ENCODE measurements at regions not wholly inside any gene's neighbourhood (a gene's known extent, or its start where the extent isn't known, plus 50 kb on each side); places are given as distances from the start of the nearest gene placed in this dataset.

DNA sequence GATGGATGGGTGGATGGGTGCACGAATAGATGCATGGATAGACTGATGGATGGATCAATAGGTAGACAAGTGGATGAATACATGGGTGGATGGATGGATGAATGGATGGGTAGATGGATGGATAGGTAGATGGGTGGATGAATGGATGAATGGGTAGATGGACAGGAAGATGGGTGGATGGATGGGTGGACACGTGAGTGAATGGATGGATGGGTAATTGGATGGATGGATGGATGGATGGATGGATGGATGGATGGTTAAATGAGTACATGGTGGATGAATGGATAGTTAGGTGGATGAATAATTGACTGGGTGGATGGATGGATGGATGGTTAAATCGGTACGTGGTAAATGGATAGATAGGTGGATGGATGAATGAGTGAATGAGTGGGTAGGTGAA, 89.7 kb upstream of the ZNF469 start:
- H3K9me3 ChIP-seq (ENCODE audit: low read depth) = no peaks in the 10 kb centered on the region
- Mint-ChIP-seq H3K27ac (no peak overlapping the region), H3K4me1 (peaks cover 6% of the 10 kb centered on the region), H3K36me3 (no peaks in the 10 kb centered on the region), H3K9me3 (peaks cover 4% of the 10 kb centered on the region), H3K4me3 (peak overlapping the region; percentile 20), H3K27me3 (ENCODE audit: insufficient read depth, low read depth) (peaks cover 6% of the 10 kb centered on the region)
- H3K79me2 ChIP-seq (ENCODE audit: low read depth) = no peaks in the 10 kb centered on the region
- TF ChIP-seq, protein P1, sequence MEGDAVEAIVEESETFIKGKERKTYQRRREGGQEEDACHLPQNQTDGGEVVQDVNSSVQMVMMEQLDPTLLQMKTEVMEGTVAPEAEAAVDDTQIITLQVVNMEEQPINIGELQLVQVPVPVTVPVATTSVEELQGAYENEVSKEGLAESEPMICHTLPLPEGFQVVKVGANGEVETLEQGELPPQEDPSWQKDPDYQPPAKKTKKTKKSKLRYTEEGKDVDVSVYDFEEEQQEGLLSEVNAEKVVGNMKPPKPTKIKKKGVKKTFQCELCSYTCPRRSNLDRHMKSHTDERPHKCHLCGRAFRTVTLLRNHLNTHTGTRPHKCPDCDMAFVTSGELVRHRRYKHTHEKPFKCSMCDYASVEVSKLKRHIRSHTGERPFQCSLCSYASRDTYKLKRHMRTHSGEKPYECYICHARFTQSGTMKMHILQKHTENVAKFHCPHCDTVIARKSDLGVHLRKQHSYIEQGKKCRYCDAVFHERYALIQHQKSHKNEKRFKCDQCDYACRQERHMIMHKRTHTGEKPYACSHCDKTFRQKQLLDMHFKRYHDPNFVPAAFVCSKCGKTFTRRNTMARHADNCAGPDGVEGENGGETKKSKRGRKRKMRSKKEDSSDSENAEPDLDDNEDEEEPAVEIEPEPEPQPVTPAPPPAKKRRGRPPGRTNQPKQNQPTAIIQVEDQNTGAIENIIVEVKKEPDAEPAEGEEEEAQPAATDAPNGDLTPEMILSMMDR (IDR thresholded peaks at IDR 0.05) = no peak
- TF ChIP-seq EZH2 (IDR thresholded peaks at IDR 0.05) (no peak), EZH2phosphoT487 (IDR thresholded peaks at IDR 0.05) (no peak)
- no peak overlapping the region for H3K27ac ChIP-seq
- H3K36me3 ChIP-seq = no peaks in the 10 kb centered on the region
- H3F3A ChIP-seq (ENCODE audit: low read depth) = no peaks in the 10 kb centered on the region
- no peaks in the 10 kb centered on the region for H3K27me3 ChIP-seq
- H3K9ac ChIP-seq = no peak overlapping the region
- H4K20me1 ChIP-seq (ENCODE audit: low read depth) = no peaks in the 10 kb centered on the region
- no peak overlapping the region for H2AFZ ChIP-seq (replicated peaks)
- no peak overlapping the region for H3K4me2 ChIP-seq
- DNase-seq (ENCODE audit: low spot score) = no peak
- H3K4me3 ChIP-seq = no peak overlapping the region
- no peaks in the 10 kb centered on the region for H3K4me1 ChIP-seq

DNA sequence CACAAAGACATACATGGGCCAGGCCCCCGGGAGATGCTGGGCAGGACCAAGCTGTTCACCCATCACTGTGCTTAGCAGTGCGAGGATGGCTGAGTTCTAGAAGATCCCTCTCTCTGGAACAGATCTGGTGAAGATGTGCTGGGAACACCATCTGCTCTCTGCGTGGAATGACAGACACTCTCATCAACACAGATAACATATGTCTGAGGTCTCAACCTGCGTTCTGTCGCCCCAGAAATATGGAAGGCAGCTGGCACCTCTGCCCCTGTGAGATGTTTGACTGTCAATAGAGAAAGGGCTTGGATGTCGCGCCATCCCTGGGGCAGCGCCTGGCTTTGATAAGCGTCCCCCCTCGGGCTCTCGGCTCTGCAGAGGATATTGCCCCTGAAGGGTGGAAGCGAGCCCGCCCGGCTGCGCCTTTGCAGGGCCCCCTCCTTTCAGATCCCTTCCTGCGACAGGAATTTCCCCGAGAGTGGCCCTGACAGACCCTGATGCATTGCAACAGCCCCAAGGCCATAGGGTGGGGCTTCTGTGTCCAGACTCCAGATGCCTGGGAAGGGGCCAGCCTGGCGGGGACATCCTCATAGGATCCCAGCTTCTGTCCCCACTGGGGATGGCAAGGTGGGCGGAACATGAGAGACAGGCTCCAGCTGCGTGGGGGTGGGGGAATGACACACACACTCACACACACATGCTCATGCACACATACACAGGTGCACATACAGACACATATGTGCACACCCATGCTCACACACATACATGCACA, 86.9 kb upstream of the ZNF469 start:
- Mint-ChIP-seq H3K27ac (peak overlapping the region; percentile 87), H3K4me3 (peak overlapping the region; percentile 21), H3K4me1 (peaks cover 9% of the 10 kb centered on the region), H3K9me3 (peaks cover 4% of the 10 kb centered on the region), H3K36me3 (no peaks in the 10 kb centered on the region), H3K27me3 (ENCODE audit: insufficient read depth, low read depth) (peaks cover 8% of the 10 kb centered on the region)
- H3K9me3 ChIP-seq (ENCODE audit: low read depth) = no peaks in the 10 kb centered on the region
- H2AFZ ChIP-seq (replicated peaks) = no peak overlapping the region
- no peaks in the 10 kb centered on the region for H3K27me3 ChIP-seq
- no peaks in the 10 kb centered on the region for H3K79me2 ChIP-seq (ENCODE audit: low read depth)
- H3K36me3 ChIP-seq = no peaks in the 10 kb centered on the region
- no peak overlapping the region for H3K9ac ChIP-seq
- H4K20me1 ChIP-seq (ENCODE audit: low read depth) = no peaks in the 10 kb centered on the region
- no peak overlapping the region for H3K4me2 ChIP-seq
- no peaks in the 10 kb centered on the region for H3F3A ChIP-seq (ENCODE audit: low read depth)
- no peak overlapping the region for H3K27ac ChIP-seq
- H3K4me3 ChIP-seq = no peak overlapping the region
- TF ChIP-seq EZH2phosphoT487 (IDR thresholded peaks at IDR 0.05) (no peak), EZH2 (IDR thresholded peaks at IDR 0.05) (no peak)
- TF ChIP-seq, protein P1 (IDR thresholded peaks at IDR 0.05) = no peak
- no peaks in the 10 kb centered on the region for H3K4me1 ChIP-seq
- DNase-seq (ENCODE audit: low spot score) = no peak

DNA sequence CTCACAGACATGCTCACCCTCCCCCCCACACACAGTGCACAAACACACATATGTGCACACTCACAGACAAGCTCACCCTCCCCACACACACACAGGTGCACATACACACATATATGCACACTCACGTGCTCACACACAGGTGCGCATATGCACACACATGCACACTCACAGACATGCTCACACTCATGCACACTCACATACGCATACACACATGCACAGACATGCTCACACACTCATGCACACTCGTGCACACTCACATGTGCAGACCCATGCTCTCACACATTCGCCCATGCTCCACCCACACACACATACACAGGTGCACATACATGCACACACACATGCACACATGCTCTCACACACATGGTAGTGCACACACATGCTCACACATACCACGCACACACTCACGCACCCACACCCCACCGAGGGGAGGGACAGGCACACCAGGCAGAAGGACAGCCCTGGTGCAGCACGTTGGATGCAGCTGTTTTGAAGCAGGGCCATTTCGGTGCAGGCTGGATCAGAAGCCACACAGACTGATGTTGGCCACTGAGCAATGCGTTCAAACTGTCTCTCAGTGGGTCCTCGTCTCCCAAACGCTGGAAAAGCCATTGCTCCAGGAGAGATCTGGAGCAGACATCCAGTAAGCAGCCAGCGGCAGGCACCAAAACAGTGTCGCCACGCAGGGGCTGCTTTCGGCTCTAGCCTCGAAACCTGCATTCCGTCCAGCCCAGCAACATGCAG, 86.2 kb upstream of the ZNF469 start:
- no peak for DNase-seq (ENCODE audit: low spot score)
- H3K9me3 ChIP-seq (ENCODE audit: low read depth) = no peaks in the 10 kb centered on the region
- H3K27me3 Mint-ChIP-seq (ENCODE audit: insufficient read depth, low read depth) = peaks cover 8% of the 10 kb centered on the region
- H3K4me1 Mint-ChIP-seq = peaks cover 9% of the 10 kb centered on the region
- H3K79me2 ChIP-seq (ENCODE audit: low read depth) = no peaks in the 10 kb centered on the region
- H3K27me3 ChIP-seq = no peaks in the 10 kb centered on the region
- peak overlapping the region; percentile 87 for H3K27ac Mint-ChIP-seq
- no peaks in the 10 kb centered on the region for H4K20me1 ChIP-seq (ENCODE audit: low read depth)
- H3K36me3 ChIP-seq = no peaks in the 10 kb centered on the region
- no peaks in the 10 kb centered on the region for H3K36me3 Mint-ChIP-seq
- no peak overlapping the region for H2AFZ ChIP-seq (replicated peaks)
- H3K4me3 ChIP-seq = no peak overlapping the region
- H3F3A ChIP-seq (ENCODE audit: low read depth) = no peaks in the 10 kb centered on the region
- no peak overlapping the region for H3K4me2 ChIP-seq
- H3K9me3 Mint-ChIP-seq = peaks cover 2% of the 10 kb centered on the region
- H3K27ac ChIP-seq = no peak overlapping the region
- H3K9ac ChIP-seq = no peak overlapping the region
- peak overlapping the region; percentile 21 for H3K4me3 Mint-ChIP-seq
- H3K4me1 ChIP-seq = no peaks in the 10 kb centered on the region
- TF ChIP-seq EZH2 (IDR thresholded peaks at IDR 0.05) (no peak), EZH2phosphoT487 (IDR thresholded peaks at IDR 0.05) (no peak)
- TF ChIP-seq, protein P1 (IDR thresholded peaks at IDR 0.05) = no peak
